ENCODE measurements at regions not wholly inside any gene's neighbourhood (a gene's known extent, or its start where the extent isn't known, plus 50 kb on each side); places are given as distances from the start of the nearest gene placed in this dataset.
"Not testable (repeated sequence)": the region's sequence is repeated elsewhere in the genome, so short reads cannot be mapped to it uniquely, and the experiment has no call there.

DNA sequence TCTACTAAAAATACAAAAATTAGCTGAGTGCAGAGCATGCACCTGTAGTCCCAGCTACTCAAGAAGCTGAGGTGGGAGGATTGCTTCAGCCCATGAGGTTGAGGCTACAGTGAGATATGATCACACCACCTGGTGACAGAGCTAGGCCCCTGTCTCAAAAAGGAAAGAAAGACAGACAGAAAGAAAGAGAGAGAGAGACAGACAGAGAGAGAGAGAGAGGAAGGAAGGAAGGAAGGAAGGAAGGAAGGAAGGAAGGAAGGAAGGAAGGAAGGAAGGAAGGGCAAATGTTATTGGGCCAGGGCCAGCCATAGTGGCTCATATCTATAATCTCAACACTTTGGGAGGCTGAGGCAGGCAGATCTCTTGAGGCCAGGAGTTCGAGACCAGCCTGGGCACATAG is 134.3 kb upstream of the JARID2 start:
- TF ChIP-seq, protein P1, sequence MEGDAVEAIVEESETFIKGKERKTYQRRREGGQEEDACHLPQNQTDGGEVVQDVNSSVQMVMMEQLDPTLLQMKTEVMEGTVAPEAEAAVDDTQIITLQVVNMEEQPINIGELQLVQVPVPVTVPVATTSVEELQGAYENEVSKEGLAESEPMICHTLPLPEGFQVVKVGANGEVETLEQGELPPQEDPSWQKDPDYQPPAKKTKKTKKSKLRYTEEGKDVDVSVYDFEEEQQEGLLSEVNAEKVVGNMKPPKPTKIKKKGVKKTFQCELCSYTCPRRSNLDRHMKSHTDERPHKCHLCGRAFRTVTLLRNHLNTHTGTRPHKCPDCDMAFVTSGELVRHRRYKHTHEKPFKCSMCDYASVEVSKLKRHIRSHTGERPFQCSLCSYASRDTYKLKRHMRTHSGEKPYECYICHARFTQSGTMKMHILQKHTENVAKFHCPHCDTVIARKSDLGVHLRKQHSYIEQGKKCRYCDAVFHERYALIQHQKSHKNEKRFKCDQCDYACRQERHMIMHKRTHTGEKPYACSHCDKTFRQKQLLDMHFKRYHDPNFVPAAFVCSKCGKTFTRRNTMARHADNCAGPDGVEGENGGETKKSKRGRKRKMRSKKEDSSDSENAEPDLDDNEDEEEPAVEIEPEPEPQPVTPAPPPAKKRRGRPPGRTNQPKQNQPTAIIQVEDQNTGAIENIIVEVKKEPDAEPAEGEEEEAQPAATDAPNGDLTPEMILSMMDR (IDR thresholded peaks at IDR 0.05) = not testable (repeated sequence)
- TF ChIP-seq POLR2AphosphoS5, POLR2A (IDR thresholded peaks at IDR 0.05): not testable (repeated sequence)
